ENCODE measurements at regions not wholly inside any gene's neighbourhood (a gene's known extent, or its start where the extent isn't known, plus 50 kb on each side); places are given as distances from the start of the nearest gene placed in this dataset.

DNA sequence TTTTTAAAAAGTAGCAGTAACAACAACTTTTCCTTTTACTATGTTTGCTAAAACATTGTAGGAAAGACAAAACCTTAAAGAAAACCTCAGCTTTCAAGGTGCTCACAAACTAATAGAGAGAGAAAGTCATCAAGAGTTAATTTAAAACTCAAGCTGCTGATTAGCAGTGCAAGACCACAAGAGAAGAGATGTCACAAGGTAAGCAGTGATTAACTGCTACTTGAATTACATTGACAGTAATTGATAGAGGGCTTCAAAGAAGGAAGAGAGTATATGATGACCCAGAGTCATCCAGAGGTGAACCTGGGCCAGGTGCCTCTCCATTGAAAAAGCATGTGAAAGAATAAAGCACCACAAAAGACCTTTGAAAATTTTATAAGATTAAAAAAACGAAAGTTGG, 939.6 kb upstream of the CNTNAP5 start:
- no peak for DNase-seq

DNA sequence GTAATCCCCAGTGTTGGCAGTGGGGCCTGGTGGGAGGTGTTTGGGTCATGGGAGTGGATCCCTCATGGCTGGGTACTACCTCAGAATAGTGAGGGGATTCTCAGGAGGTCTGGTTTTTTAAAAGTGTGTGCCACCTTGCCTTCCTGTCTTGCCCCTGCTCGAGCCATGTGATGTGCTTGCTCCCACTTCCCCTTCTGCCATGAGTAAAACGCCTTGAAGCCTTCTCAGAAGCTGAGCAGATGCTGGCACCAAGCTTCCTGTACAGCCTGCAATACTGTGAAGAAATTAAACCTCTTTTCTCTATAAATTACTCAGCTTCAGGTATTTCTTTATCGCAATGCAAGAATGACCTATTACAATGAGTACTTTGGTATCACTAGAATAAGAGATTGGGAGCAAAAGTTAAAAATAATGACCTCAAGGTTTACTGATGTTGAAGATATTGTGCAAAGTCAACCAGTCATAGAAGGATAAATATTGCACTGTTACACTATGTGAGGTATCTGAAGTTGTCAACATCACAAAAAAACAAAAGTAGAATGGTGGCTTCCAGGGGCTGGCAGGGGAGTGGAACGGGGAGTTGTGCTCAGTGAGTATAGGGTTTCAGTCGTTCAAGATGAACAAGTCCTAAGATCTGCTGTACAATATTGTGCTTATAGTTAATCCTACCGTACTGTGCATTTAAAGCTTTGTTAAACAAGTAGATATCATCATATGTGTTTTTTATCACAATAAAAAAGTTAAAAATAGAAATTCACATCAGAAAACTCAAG, 938.3 kb upstream of the CNTNAP5 start:
- DNase-seq: no peak

DNA sequence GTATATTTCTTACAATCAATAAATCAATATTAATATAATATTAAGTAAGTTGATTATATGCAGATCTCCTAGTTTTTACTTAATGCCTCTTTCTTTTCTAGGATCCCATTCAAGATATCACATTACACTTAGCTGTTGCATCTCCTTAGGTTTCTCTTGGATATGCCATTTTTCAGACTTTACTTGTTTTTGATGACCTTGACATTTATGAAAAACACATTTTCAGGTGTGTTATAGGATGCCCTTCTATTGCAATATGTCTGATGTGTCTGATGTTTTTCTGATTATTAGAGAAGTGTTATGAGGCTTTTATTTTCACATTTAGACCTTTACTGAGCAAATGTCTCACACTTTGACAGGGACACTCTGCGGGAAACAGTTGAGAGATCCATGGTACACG, 933.6 kb upstream of the CNTNAP5 start:
- DNase-seq: no peak

DNA sequence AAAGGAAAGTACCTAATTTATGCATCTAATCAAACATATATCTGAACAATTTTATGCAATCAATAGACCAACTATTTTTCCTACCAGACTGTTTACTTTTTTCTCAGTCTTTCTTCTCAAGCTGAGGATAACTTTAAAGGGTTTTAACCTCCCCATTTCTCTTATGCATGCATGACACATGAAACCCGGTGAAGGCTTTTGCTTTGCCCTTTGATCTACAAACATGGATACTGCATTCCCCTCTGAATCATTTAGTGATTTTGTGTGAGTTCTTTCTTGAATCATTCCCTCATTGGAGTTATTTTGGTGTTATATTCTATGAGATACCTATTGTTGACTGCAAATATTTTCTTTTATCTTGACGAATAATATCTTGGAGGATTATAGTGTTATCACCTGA, 931.9 kb upstream of the CNTNAP5 start:
- DNase-seq: no peak

DNA sequence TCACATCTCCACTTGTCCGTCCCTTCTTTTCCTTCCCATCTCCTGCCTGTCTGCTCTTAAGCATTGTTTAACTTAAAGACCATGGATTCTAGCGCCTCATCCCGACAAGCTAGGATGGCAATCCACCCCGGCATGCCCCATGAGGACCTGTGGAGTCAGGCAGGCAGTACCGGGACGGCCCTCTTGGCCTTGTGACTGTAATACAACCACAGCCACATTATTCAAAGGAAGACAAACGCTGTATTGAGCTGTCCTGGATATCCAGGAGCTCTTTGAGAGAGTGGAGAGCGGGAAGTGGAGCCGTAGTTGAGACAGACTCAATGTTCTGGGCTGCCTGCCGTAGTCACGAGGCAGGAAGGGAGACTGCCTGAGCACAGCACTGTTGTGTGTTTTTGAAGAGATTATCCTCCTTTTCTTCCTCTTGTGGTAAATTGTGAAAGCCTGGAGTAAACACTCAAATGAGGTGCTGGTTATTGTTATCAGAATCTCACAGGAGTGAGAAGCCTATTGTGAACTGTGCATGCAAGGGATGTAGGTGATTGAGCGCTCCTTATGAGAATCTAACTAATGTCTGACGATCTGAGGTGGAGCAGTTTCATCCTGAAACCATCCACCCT, 929.8 kb upstream of the CNTNAP5 start:
- DNase-seq: no peak

DNA sequence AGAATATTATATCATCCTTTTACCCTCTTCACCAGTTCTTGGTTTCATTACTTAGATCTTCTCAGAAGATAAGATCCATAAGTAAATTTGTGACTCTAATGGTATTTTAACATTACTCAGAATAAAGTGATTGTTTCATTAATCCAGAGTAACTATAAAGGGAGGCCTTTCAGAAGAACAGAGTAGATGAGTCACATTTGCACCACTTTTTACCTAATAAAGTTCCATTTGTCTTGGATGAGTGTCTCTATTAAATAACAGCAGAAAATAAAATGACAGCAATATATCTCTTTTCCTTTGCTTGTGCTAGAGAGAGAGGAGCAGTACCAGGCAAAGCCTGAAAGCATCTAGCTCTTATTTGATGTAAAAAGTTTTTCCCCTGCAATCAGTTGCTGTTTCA, 926.5 kb upstream of the CNTNAP5 start:
- DNase-seq: no peak

DNA sequence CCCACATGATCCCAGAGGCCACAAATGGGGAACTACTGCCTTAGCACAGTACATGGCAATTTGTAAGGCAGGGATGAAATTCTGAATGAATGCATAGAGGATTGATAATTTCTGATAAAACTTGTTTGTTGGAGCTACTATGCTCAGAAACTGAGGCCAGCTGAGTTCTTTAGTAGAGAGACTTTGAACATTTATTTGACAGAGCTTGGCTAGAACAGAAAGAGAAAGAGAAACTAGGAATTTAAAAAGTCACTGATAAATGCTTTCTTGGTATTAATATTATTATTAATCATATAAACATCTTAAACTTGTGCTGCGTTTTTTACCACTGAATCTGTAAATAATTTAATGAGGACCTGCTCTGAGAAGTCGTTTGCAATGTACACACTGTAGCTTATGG, 923.7 kb upstream of the CNTNAP5 start:
- no peak for DNase-seq

DNA sequence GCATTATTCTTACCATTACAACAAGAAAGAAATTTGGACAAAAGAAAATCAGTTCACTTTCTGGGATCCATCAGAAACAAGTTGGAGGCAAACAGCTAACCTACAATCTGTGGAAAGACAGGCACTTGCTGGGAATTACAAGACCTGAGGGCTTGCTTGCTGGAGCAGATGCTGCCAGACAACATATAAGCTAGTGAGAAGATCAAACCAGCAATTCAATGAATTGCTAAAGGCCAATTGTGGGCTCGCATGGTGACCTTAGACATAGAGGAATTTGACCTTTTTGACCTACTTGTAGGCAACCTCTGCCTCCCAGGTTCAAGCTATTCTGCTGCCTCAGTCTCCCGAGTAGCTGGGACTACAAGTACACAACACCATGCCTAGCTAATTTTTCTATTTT, 921.2 kb upstream of the CNTNAP5 start:
- DNase-seq: no peak

DNA sequence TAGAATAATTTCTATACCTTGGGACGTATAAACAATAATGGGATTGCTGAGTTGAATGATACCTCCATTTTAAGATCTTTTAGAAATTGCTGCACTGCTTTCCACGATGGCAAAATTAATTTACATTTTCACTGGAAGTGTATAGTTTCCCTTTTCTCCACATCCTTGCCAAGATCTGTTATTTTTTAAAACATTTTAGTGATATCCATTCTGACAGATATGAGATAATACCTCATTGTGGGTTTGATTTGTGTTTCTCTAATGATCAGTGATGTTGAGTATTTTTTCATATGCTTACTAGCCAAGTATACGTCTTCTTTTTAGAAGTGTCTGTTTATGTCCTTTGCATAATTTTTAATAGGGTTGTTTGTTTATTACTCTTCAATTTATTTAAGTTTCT, 908.5 kb upstream of the CNTNAP5 start:
- no peak for DNase-seq

DNA sequence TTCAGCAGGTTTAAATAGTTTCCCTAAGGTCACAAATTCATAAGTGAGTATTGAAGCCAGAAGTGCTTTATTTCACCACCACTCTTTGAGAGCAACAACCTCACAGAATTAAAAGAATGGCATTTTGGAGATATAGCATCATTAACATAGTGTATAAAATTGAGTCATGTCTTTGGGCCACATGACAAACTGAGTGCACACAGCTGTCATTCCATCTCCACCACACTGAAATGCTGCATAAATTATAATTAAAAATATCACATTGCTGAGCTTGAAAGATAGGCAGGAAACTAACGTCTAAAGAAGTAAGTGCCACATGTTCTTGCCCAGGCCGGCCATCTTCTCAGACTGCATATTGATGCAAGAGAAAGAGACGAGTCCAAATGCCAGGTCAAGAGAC, 897.9 kb upstream of the CNTNAP5 start:
- no peak for DNase-seq

DNA sequence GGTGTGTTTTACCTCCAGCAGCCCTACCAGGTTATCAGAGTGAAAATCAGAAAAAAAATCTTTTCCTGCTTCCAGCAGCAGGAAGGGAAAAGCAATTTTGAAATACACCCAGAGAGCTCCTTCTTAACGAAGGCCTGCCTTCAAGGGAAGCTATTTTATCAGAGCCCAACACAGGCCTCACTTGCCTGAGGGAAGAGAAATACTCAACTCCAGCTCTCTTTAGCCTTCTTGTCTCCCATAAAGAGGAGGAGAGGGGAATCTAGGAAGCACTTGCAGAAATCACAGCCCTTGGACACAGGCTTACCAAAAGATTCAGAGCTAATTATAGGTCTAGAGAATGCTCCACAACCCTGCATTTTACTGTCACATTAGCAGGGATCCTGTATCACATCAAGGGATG, 896.1 kb upstream of the CNTNAP5 start:
- DNase-seq: no peak

DNA sequence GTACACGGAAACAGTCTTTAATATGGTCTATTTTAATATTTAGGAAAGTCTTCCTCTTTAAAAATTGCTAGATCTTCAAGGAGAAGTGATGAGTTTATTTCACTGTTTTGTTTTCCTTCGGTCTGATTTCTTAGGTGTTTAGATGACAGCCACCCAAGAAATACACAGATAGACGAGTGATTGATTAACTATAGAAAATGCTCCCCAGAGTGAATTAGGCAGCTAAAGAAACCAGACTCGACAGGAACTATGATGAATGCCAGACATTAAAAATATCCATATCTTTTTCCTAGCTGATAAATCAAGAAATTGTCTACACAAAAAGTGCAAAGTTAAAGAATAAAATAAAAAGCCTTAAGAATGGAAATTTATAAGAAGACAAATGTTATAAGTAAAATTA, 888.7 kb upstream of the CNTNAP5 start:
- DNase-seq: no peak

DNA sequence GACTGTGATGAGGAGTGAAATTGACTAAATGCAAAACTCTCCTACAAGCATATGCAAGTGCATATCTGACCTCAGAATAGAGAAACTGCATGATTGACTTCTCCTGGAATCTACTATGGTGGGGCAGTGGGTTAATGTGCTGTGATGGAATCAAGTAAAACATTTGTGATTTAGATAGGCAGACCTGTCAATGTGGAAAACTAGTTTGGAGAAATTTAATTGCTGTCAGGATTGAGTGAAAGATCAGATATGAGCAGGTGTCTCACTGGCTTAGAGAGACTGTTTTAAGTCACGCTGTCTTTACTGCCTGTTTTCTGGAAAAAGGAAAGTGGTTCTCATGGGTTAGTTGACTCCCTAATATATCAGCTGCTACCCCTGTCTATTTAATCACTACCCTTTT, 881.0 kb upstream of the CNTNAP5 start:
- no peak for DNase-seq

DNA sequence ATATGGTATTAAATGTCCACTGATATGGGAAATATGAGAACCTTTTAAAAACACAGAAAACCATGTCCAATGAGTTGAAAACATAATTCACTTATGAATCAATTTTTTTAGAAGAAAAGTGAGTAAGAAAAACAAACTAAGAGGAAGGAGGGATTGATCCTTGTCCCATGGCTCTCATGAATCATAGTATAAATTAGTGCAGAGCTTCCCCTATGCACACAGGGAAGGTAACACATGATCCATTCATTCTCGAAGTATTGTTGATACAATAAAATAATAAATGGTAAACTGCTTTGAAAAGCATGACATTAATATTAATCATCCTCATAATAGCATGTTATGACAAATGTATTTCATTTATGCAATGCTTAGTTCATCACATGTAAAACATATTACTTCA, 872.0 kb upstream of the CNTNAP5 start:
- no peak for DNase-seq

DNA sequence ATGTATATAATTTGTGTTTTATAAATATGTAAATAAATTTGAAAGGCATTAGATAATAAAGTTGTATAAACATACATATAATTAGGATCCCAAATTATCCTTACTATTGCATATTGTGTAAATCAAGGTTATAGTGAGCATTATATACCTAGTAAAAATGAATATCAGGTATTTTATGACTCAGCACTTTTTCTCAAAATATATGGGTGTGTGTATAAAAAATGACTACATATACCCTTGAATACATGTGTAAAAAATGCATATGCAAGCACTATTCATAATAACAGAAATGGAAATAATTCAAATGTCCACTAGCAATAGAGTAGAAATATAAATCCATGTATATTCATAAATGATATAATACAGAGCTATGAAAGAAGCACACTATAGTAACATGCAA, 870.9 kb upstream of the CNTNAP5 start:
- DNase-seq: no peak

DNA sequence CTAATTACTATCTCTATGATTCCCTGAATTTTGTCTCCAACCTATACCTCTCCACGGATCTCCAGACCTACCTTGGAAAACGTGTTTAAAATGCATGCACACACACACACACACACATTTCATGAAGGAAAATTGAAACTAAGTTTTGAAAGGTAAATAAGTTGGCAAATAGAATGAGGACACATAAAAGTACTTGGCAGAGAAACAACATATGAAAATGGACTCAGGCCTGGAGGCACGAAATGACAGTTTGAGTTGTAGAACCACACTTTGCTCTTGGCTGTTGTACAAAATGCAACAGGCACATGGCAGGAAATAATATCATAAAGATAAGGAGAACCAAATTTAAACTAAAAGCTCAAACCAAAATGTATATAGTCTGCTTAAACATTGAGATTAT, 868.1 kb upstream of the CNTNAP5 start:
- no peak for DNase-seq

DNA sequence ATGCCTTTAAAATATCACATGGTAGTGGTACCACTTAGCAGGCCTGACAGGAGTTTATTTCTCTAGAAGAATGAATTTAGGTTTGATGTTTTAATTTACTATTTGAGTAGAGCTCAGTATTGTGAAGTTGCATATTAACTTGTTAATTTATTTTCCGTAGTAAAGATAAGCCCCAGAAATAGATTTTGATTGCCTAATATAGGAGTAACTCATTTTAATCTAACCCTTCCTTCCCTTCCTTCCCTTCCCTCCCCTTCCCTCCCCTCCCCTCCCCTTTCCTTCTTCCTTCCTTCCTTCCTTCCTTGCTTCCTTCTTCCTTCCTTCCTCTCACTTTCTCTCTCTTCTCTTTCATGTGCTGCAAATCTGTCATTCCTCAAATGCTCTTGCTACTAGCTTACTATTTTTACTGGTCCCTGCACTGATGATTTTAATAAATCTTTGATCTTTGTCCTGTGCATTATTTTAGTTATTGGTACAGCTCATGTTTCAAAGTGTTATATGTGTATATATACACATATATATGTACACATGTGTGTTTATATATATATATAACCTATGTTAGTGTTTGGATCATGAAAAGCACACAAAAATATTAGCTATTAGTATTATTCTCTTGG, 862.6 kb upstream of the CNTNAP5 start:
- DNase-seq: no peak

DNA sequence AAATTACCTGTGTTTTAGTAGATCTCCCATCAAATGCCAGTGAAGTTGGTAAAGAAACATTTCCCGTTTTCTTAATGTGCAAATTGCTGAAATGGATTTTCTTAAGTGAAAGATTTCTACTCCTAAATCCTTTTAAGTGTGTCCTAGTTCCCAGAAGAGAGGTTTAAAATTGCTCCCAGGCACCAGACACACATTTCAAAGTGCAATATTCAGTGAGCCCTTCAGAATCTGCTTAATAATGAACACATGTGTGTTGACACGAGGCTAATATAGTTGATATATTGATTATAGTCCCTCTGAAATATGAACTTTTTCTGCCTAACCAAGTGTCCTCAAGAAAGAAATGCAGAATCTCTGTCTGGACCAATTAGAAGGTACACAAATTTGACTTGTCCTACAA, 861.7 kb upstream of the CNTNAP5 start:
- DNase-seq: no peak

DNA sequence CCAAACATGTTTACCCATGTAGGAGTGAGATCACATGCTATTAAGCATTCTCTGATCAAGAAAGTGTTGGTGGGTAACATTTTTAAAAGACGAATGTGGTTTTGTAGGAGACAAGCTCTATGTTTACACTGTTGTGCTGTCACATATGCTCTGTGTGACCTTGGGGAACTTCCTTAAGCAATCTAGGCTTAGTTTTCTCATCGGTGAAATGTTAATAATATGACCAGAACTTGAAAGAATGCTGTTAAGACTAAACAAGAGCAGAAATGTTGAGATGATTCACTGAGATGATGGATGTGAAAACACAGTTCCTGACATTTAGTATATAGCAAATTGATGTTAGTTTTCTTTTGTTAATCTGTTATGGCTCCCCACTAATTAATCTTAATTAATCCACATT, 860.9 kb upstream of the CNTNAP5 start:
- DNase-seq: no peak

DNA sequence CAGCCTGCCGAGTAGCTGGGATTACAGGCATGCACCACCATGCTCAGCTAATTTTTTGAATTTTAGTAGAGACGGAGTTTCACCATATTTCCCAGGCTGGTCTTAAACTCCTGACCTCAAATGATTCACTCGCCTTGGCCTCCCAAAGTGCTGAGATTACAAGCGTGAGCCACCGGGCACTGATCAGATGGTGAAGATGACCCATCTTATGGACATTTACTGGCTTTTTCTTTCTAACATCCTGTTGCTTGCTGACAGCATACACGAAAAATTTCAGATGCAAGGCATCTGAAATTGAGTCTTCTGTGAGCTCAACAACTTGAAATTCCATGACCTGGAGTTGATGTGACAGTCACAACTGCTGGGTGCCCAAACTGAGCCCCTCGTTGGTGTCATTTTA, 859.5 kb upstream of the CNTNAP5 start:
- DNase-seq: no peak

DNA sequence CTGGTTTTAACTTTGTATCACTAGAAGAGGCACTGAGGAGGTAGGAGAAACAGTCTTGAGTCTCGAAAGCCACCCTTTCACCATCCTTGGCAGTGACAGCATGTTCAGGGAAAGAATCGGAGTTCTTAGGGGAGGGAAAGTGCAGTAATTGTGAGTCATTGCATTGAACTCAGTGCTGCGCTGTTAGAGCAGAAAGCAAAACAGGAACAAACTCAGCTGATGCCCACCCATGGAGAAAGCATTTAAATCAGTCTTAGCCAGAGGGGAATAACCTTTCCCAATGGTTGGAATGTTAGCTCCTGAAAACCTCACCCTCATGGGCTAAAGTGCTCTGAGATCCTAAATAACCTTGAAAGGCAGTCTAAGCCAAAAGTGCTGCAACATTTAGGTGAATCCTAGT, 845.6 kb upstream of the CNTNAP5 start:
- no peak for DNase-seq

DNA sequence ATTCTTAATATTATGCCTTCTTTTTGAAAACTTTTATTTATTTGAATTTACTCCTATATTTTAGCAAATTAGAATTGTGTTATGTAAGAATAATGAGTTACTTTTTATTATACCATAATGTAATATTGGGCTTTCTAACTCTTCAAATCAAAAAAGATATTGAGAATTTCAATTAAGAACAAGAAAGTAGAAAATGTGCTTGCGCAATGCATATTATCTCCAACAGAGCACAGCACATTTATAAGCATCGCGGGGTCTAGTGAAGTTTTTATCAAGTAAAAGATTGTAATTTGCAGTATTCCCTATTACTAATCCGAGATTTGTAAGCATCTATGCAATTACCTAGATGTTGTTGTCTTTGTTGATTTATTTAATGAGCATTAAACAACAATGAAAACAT, 829.1 kb upstream of the CNTNAP5 start:
- DNase-seq: no peak

DNA sequence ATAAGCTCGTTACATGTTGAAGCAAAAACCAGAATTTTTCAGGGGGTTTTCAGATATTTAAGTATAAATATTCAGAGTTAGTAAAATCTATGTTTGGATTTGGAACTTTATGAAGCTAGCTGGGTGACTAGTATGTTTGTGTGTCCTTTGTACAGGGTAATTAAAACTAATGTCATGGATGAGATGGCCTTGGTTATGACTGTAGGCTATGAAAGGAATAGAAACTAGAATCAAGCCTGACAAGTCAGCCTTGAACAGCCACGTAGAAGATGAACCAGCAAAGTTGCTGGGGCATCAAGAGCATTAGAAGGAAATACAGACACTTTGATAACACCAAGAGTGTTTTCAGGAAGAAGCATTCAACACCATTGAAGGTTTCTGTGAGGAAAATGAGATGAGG, 825.1 kb upstream of the CNTNAP5 start:
- DNase-seq: no peak

DNA sequence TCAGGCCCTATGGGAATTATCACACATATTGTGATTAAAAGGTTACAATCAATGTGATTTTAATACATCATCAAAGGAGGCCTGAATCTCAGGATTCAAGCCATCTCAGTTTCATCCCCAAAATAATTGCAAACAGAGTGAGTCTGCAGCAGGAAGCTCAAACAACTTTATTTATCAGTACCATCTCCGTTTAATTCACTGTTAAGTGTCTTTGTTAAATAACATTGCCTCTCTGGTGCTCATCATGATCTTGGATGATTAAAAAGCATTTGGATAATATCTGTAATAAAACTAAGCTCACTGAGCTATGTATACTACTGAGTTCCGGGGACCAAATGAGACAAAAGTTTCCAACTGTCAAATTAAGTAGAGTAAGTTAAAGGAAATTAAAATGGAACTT, 817.8 kb upstream of the CNTNAP5 start:
- DNase-seq: no peak

DNA sequence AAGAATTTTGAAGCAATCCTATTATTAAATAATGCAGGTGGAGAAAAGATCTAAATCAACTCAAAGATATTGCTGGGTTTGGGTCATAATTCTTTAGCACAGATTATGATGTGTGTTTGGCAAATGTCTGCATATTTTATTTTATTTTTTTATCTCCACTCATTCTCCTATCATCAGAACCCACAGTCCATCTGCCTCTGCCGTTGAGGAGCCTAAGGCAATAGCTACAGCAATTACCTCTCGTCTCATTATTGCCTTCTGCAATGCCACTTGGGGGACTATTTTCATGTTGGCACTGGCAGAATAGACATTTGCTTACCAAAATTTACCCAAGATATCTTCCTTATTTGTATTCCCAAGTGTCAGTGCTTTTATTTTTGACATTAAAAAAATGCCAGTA, 815.9 kb upstream of the CNTNAP5 start:
- no peak for DNase-seq

All from GF-D8 (cell line).